A673 (cell line): ENCODE measurements at regions not wholly inside any gene's neighbourhood (a gene's known extent, or its start where the extent isn't known, plus 50 kb on each side); places are given as distances from the start of the nearest gene placed in this dataset.

Source experiments
- BruUV-seq: library from RNA; stranded (reverse); fragments of 400-500 nt; replicated peaks from 2 replicates; lab custom pipeline; 2021; lab: Mats Ljungman, UMichigan
- CTCF ChIA-PET: fragments of 300-600 bp; sonication (Branson Sonifier 250); formaldehyde crosslinking; loops from one replicate; lab custom pipeline; 2022; ENCODE audit warnings: antibody characterized with exemption; lab: Charles Lee
- POLR2A ChIA-PET: fragments of 300-600 bp; sonication (Branson Sonifier 250); formaldehyde crosslinking; loops from one replicate; lab custom pipeline; 2022; ENCODE audit warnings: antibody characterized with exemption; ENCODE audit not compliant: low non-redundant PET; lab: Charles Lee
- DNase-seq: peaks from one replicate; pipeline ENCODE4 v3.0.0-alpha.2; 2015; ENCODE audit warnings: low spot score
- H3K27ac ChIP-seq: fragments of 200-600 bp; sonication (generic); 2 replicates; pipeline ENCODE4 v1.5.1; 2016; ENCODE audit warnings: mixed run types, low read depth, mild to moderate bottlenecking, mixed read lengths, antibody characterized with exemption, low read length; ENCODE audit not compliant: poor library complexity, severe bottlenecking
- H3K27me3 ChIP-seq: fragments of 200-600 bp; sonication (generic); replicated peaks from 2 replicates; pipeline ENCODE4 v1.6.1; 2017; ENCODE audit warnings: mixed run types, low read depth, mild to moderate bottlenecking, mixed read lengths, antibody characterized with exemption, low read length; ENCODE audit not compliant: insufficient read depth, poor library complexity
- H3K36me3 ChIP-seq: fragments of 200-600 bp; sonication (generic); 2 replicates; pipeline ENCODE4 v1.6.1; 2016; ENCODE audit warnings: mixed run types, mild to moderate bottlenecking, mixed read lengths, antibody characterized with exemption, low read length; ENCODE audit not compliant: insufficient read depth, poor library complexity, severe bottlenecking
- H3K4me1 ChIP-seq: fragments of 200-600 bp; sonication (generic); 2 replicates; pipeline ENCODE4 v1.6.1; 2017; ENCODE audit warnings: mixed run types, mild to moderate bottlenecking, mixed read lengths, antibody characterized with exemption, low read length; ENCODE audit not compliant: insufficient read depth, poor library complexity, severe bottlenecking
- H3K4me3 ChIP-seq: fragments of 200-600 bp; sonication (generic); 2 replicates; pipeline ENCODE4 v1.5.1; 2016; ENCODE audit warnings: low read depth, mixed run types, mild to moderate bottlenecking, mixed read lengths, low read length; ENCODE audit not compliant: poor library complexity, severe bottlenecking
- H3K9me3 ChIP-seq: fragments of 200-600 bp; sonication (generic); 2 replicates; pipeline ENCODE4 v1.6.1; 2016; ENCODE audit warnings: mixed run types, low read depth, mild to moderate bottlenecking, mixed read lengths, antibody characterized with exemption, low read length; ENCODE audit not compliant: poor library complexity, severe bottlenecking
- CTCF ChIP-seq: fragments of 300-800, 200-600 bp; sonication (generic); conservative IDR thresholded peaks from 2 replicates; pipeline ENCODE4 v1.5.1; 2017; ENCODE audit warnings: low read depth, mild to moderate bottlenecking, antibody characterized with exemption, low read length, moderate library complexity, mixed read lengths
- EZH2 ChIP-seq: fragments of 200-600 bp; sonication (generic); IDR thresholded peaks from 2 replicates; pipeline ENCODE4 v1.6.1; 2017; ENCODE audit warnings: borderline replicate concordance, low read depth, mild to moderate bottlenecking, mixed read lengths, antibody characterized with exemption, low read length; ENCODE audit not compliant: poor library complexity, severe bottlenecking
- intact Hi-C: fragments of 100-400 bp; cut with micrococcal nuclease; formaldehyde crosslinking; loops from one replicate; pipeline ENCODE4 v1.10.0; 2022; ENCODE audit not compliant: unreplicated experiment

GRCh38 chr12:66964629-66965028 is 285.8 kb upstream of the GRIP1 start:
- ChIA-PET POLR2A (no interaction called here), CTCF (no interaction called here)
- DNase-seq = no peak
- no peaks in the 10 kb centered on the region for H3K4me1 ChIP-seq
- no peak for TF ChIP-seq EZH2
- no peak for TF ChIP-seq CTCF
- H3K36me3 ChIP-seq = no peaks in the 10 kb centered on the region
- no peak overlapping the region for H3K27ac ChIP-seq
- H3K9me3 ChIP-seq = no peaks in the 10 kb centered on the region
- intact Hi-C loops = no loop called here
- BruUV-seq = no TSS peak
- no peak overlapping the region for H3K4me3 ChIP-seq
- peaks cover 14% of the 10 kb centered on the region for H3K27me3 ChIP-seq

GRCh38 chr12:66965621-66966020 is 286.7 kb upstream of the GRIP1 start:
- no peak overlapping the region for H3K4me3 ChIP-seq
- peaks cover 14% of the 10 kb centered on the region for H3K27me3 ChIP-seq
- intact Hi-C loops = no loop called here
- H3K27ac ChIP-seq = no peak overlapping the region
- H3K9me3 ChIP-seq = no peaks in the 10 kb centered on the region
- no peaks in the 10 kb centered on the region for H3K36me3 ChIP-seq
- H3K4me1 ChIP-seq = no peaks in the 10 kb centered on the region
- TF ChIP-seq EZH2 = no peak
- no peak for TF ChIP-seq CTCF
- ChIA-PET POLR2A (no interaction called here), CTCF (no interaction called here)
- peak; percentile 5 for DNase-seq
- no TSS peak for BruUV-seq

GRCh38 chr12:66971816-66972215 is 292.9 kb upstream of the GRIP1 start:
- TF ChIP-seq EZH2 = no peak
- no peak for TF ChIP-seq CTCF
- H3K4me3 ChIP-seq = no peak overlapping the region
- no peaks in the 10 kb centered on the region for H3K36me3 ChIP-seq
- H3K27me3 ChIP-seq = peaks cover 12% of the 10 kb centered on the region
- intact Hi-C loops = no loop called here
- ChIA-PET POLR2A (interaction anchor here (0.5 kb wide), 1 partner anchor 22 kb away, joined by 8 read pairs; no protein-coding TSS in a partner anchor), CTCF (no interaction called here)
- H3K9me3 ChIP-seq = no peaks in the 10 kb centered on the region
- no peak overlapping the region for H3K27ac ChIP-seq
- DNase-seq = no peak
- no TSS peak for BruUV-seq
- H3K4me1 ChIP-seq = no peaks in the 10 kb centered on the region
